ENCODE measurements at regions not wholly inside any gene's neighbourhood (a gene's known extent, or its start where the extent isn't known, plus 50 kb on each side); places are given as distances from the start of the nearest gene placed in this dataset.

DNA sequence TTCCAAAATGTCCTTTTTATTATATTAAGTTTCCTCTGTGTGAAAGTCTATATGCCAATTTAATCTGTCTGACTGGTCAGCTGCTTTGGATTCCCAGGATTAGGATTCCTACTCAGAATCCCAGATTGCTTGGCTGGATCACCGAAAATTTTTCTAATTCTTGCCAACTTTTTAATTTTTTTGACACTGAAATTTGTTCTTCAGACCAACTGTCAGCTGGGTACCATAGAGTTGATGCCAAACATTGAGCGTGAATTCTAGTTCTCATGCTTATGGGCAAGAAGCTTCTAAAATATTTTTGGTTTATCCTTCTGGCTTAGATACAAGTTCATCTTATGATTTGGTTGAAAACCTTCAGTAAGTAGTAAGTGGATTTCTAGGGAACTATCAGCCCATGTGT is 1611.4 kb upstream of the FLRT2 start:
- TF ChIP-seq CTCF (IDR thresholded peaks at IDR 0.05), result no peak
- TF ChIP-seq POLR2A (IDR thresholded peaks at IDR 0.05), result no peak
